ENCODE measurements at regions not wholly inside any gene's neighbourhood (a gene's known extent, or its start where the extent isn't known, plus 50 kb on each side); places are given as distances from the start of the nearest gene placed in this dataset.

- TF ChIP-seq CTCF (IDR thresholded peaks at IDR 0.05) = no peak
- no peak for TF ChIP-seq POLR2A (IDR thresholded peaks at IDR 0.05)
Measured at GRCh38 chr4:37101182-37101581, 143.4 kb upstream of the NWD2 start.
